ENCODE measurements at regions not wholly inside any gene's neighbourhood (a gene's known extent, or its start where the extent isn't known, plus 50 kb on each side); places are given as distances from the start of the nearest gene placed in this dataset.
"Not testable (repeated sequence)": the region's sequence is repeated elsewhere in the genome, so short reads cannot be mapped to it uniquely, and the experiment has no call there.

GRCh38 chr15:20311014-20311680 is 230.5 kb downstream of the GOLGA6L6 start:
- H3K27ac Mint-ChIP-seq (ENCODE audit: low read depth, unreplicated experiment); BruUV-seq (replicated peaks); CTCF ChIA-PET; DNase-seq (ENCODE audit: unreplicated experiment); H3K27me3 Mint-ChIP-seq (ENCODE audit: insufficient read depth, unreplicated experiment); POLR2A ChIA-PET; H3K36me3 Mint-ChIP-seq (ENCODE audit: insufficient read depth, unreplicated experiment); H3K9me3 Mint-ChIP-seq (ENCODE audit: unreplicated experiment); H3K4me3 Mint-ChIP-seq (ENCODE audit: unreplicated experiment); intact Hi-C loops (cut with micrococcal nuclease); H3K4me1 Mint-ChIP-seq (ENCODE audit: insufficient read depth, unreplicated experiment): not testable (repeated sequence)

- CTCF ChIA-PET, result no interaction called here
- Mint-ChIP-seq H3K36me3 (ENCODE audit: insufficient read depth, unreplicated experiment) (no peaks in the 10 kb centered on the region), H3K4me3 (ENCODE audit: unreplicated experiment) (no peak overlapping the region), H3K27ac (ENCODE audit: low read depth, unreplicated experiment) (no peak overlapping the region), H3K4me1 (ENCODE audit: insufficient read depth, unreplicated experiment) (no peaks in the 10 kb centered on the region), H3K27me3 (ENCODE audit: insufficient read depth, unreplicated experiment) (no peaks in the 10 kb centered on the region), H3K9me3 (ENCODE audit: unreplicated experiment) (no peaks in the 10 kb centered on the region)
- intact Hi-C loops (cut with micrococcal nuclease), result no loop called here
- POLR2A ChIA-PET, result no interaction called here
- no peak for DNase-seq (ENCODE audit: unreplicated experiment)
- BruUV-seq (replicated peaks), result no TSS peak
- TF ChIP-seq CTCF (IDR thresholded peaks at IDR 0.05; ENCODE audit: unreplicated experiment), result no peak
Observed at GRCh38 chr15:20310603-20311002, 231.0 kb downstream of the GOLGA6L6 start.

- BruUV-seq (replicated peaks); H3K4me1 Mint-ChIP-seq (ENCODE audit: insufficient read depth, unreplicated experiment); H3K27ac Mint-ChIP-seq (ENCODE audit: low read depth, unreplicated experiment); CTCF ChIA-PET; POLR2A ChIA-PET; H3K36me3 Mint-ChIP-seq (ENCODE audit: insufficient read depth, unreplicated experiment); H3K27me3 Mint-ChIP-seq (ENCODE audit: insufficient read depth, unreplicated experiment); intact Hi-C loops (cut with micrococcal nuclease); H3K9me3 Mint-ChIP-seq (ENCODE audit: unreplicated experiment); DNase-seq (ENCODE audit: unreplicated experiment); H3K4me3 Mint-ChIP-seq (ENCODE audit: unreplicated experiment): not testable (repeated sequence)
Observed at GRCh38 chr15:20309966-20310365, 231.6 kb downstream of the GOLGA6L6 start.

- H3K27me3 Mint-ChIP-seq (ENCODE audit: insufficient read depth, unreplicated experiment); CTCF ChIA-PET; H3K4me3 Mint-ChIP-seq (ENCODE audit: unreplicated experiment); H3K9me3 Mint-ChIP-seq (ENCODE audit: unreplicated experiment); POLR2A ChIA-PET; intact Hi-C loops (cut with micrococcal nuclease); H3K36me3 Mint-ChIP-seq (ENCODE audit: insufficient read depth, unreplicated experiment); BruUV-seq (replicated peaks); DNase-seq (ENCODE audit: unreplicated experiment); H3K4me1 Mint-ChIP-seq (ENCODE audit: insufficient read depth, unreplicated experiment); H3K27ac Mint-ChIP-seq (ENCODE audit: low read depth, unreplicated experiment): not testable (repeated sequence)
Observed at GRCh38 chr15:20309395-20309794, 232.2 kb downstream of the GOLGA6L6 start.

GRCh38 chr15:20308027-20308690 is 233.4 kb downstream of the GOLGA6L6 start:
- H3K4me3 Mint-ChIP-seq (ENCODE audit: unreplicated experiment); CTCF ChIA-PET; H3K27ac Mint-ChIP-seq (ENCODE audit: low read depth, unreplicated experiment); H3K27me3 Mint-ChIP-seq (ENCODE audit: insufficient read depth, unreplicated experiment); POLR2A ChIA-PET; DNase-seq (ENCODE audit: unreplicated experiment); H3K4me1 Mint-ChIP-seq (ENCODE audit: insufficient read depth, unreplicated experiment); H3K9me3 Mint-ChIP-seq (ENCODE audit: unreplicated experiment); H3K36me3 Mint-ChIP-seq (ENCODE audit: insufficient read depth, unreplicated experiment); BruUV-seq (replicated peaks); intact Hi-C loops (cut with micrococcal nuclease): not testable (repeated sequence)

GRCh38 chr15:20307137-20307536 is 234.5 kb downstream of the GOLGA6L6 start:
- H3K27ac Mint-ChIP-seq (ENCODE audit: low read depth, unreplicated experiment); H3K9me3 Mint-ChIP-seq (ENCODE audit: unreplicated experiment); H3K27me3 Mint-ChIP-seq (ENCODE audit: insufficient read depth, unreplicated experiment); H3K36me3 Mint-ChIP-seq (ENCODE audit: insufficient read depth, unreplicated experiment); H3K4me1 Mint-ChIP-seq (ENCODE audit: insufficient read depth, unreplicated experiment); POLR2A ChIA-PET; BruUV-seq (replicated peaks); DNase-seq (ENCODE audit: unreplicated experiment); CTCF ChIA-PET; H3K4me3 Mint-ChIP-seq (ENCODE audit: unreplicated experiment); intact Hi-C loops (cut with micrococcal nuclease): not testable (repeated sequence)

GRCh38 chr15:20306497-20307106 is 235.0 kb downstream of the GOLGA6L6 start:
- H3K27me3 Mint-ChIP-seq (ENCODE audit: insufficient read depth, unreplicated experiment); BruUV-seq (replicated peaks); CTCF ChIA-PET; H3K9me3 Mint-ChIP-seq (ENCODE audit: unreplicated experiment); H3K4me3 Mint-ChIP-seq (ENCODE audit: unreplicated experiment); H3K27ac Mint-ChIP-seq (ENCODE audit: low read depth, unreplicated experiment); H3K36me3 Mint-ChIP-seq (ENCODE audit: insufficient read depth, unreplicated experiment); DNase-seq (ENCODE audit: unreplicated experiment); H3K4me1 Mint-ChIP-seq (ENCODE audit: insufficient read depth, unreplicated experiment); POLR2A ChIA-PET; intact Hi-C loops (cut with micrococcal nuclease): not testable (repeated sequence)

GRCh38 chr15:20305912-20306311 is 235.7 kb downstream of the GOLGA6L6 start:
- H3K27ac Mint-ChIP-seq (ENCODE audit: low read depth, unreplicated experiment); H3K9me3 Mint-ChIP-seq (ENCODE audit: unreplicated experiment); CTCF ChIA-PET; BruUV-seq (replicated peaks); H3K4me3 Mint-ChIP-seq (ENCODE audit: unreplicated experiment); H3K4me1 Mint-ChIP-seq (ENCODE audit: insufficient read depth, unreplicated experiment); DNase-seq (ENCODE audit: unreplicated experiment); H3K36me3 Mint-ChIP-seq (ENCODE audit: insufficient read depth, unreplicated experiment); H3K27me3 Mint-ChIP-seq (ENCODE audit: insufficient read depth, unreplicated experiment); intact Hi-C loops (cut with micrococcal nuclease); POLR2A ChIA-PET: not testable (repeated sequence)
